Liver (tissue), 8 donors: ENCODE measurements at regions not wholly inside any gene's neighbourhood (a gene's known extent, or its start where the extent isn't known, plus 50 kb on each side); places are given as distances from the start of the nearest gene placed in this dataset.

Experiments
- DNase-seq: peaks from one replicate; pipeline ENCODE4 v3.0.0-alpha.2; 2017; ENCODE audit warnings: low spot score
- H3K27ac ChIP-seq, 2 donors: one replicate each; pipeline ENCODE4 v1.7.0; 2013; ENCODE audit warnings: inconsistent platforms in 2 of 2, low read length in 2 of 2, control low read depth in 1 of 2, low read depth in 1 of 2, mild to moderate bottlenecking in 1 of 2
- H3K27me3 ChIP-seq, 4 donors: one replicate each; pipeline versions ENCODE4 v1.6.1 to v1.7.0; 2013; ENCODE audit warnings: low read length in 3 of 4, inconsistent platforms in 1 of 4, mild to moderate bottlenecking in 1 of 4, moderate library complexity in 1 of 4; ENCODE audit not compliant: control insufficient read depth in 4 of 4, insufficient read depth in 4 of 4
- H3K36me3 ChIP-seq, 4 donors: one replicate each; pipeline versions ENCODE4 v1.6.1 to v1.7.0; 2013; ENCODE audit warnings: low read length in 3 of 4, mild to moderate bottlenecking in 3 of 4, low read depth in 1 of 4, moderate library complexity in 1 of 4; ENCODE audit not compliant: control insufficient read depth in 4 of 4, insufficient read depth in 3 of 4
- H3K4me1 ChIP-seq, 4 donors: one replicate each; pipeline versions ENCODE4 v1.6.1 to v1.7.0; 2013; ENCODE audit warnings: low read length in 3 of 4, mild to moderate bottlenecking in 3 of 4, moderate library complexity in 1 of 4; ENCODE audit not compliant: control insufficient read depth in 4 of 4, insufficient read depth in 4 of 4
- H3K4me3 ChIP-seq, 3 donors: one replicate each; pipeline versions ENCODE4 v1.6.1 to v1.7.0; 2013; ENCODE audit warnings: low read length in 3 of 3, control low read depth in 1 of 3, low read depth in 1 of 3, mild to moderate bottlenecking in 1 of 3
- H3K9ac ChIP-seq, 2 donors: one replicate each; pipeline ENCODE4 v1.7.0; 2013; ENCODE audit warnings: low read length in 2 of 2, mild to moderate bottlenecking in 2 of 2, moderate library complexity in 2 of 2, control low read depth in 1 of 2, low read depth in 1 of 2
- H3K9me3 ChIP-seq, 4 donors: one replicate each; pipeline versions ENCODE4 v1.6.1 to v1.7.0; 2013; ENCODE audit warnings: low read length in 3 of 4; ENCODE audit not compliant: control insufficient read depth in 4 of 4
- CTCF ChIP-seq: fragments of 150-350 bp; IDR thresholded peaks from 2 replicates; pipeline ENCODE4 v1.5.1; 2017; ENCODE audit warnings: improper control_type of control experiment, low read depth, low read length; ENCODE audit not compliant: missing input control
- EGR1 ChIP-seq, 2 donors: IDR thresholded peaks; 2 replicates each; pipeline ENCODE4 v1.6.1; 2016 to 2018; ENCODE audit warnings: antibody characterized with exemption in 2 of 2, low read depth in 2 of 2
- FOXA1 ChIP-seq: IDR thresholded peaks from 2 replicates; pipeline ENCODE4 v1.6.1; 2016; ENCODE audit warnings: antibody characterized with exemption
- FOXA2 ChIP-seq: IDR thresholded peaks from 2 replicates; pipeline ENCODE4 v1.6.1; 2016; ENCODE audit warnings: antibody characterized with exemption
- GABPA ChIP-seq, 2 donors: IDR thresholded peaks in 1 of 2; conservative IDR thresholded peaks in 1 of 2; 2 replicates each; pipeline ENCODE4 v1.6.1; 2016; ENCODE audit warnings: antibody characterized with exemption in 2 of 2, mild to moderate bottlenecking in 1 of 2, moderate library complexity in 1 of 2
- HNF4A ChIP-seq, 2 donors: conservative IDR thresholded peaks; 2 replicates each; pipeline ENCODE4 v1.6.1; 2016; ENCODE audit warnings: antibody characterized with exemption in 2 of 2, mild to moderate bottlenecking in 2 of 2
- NR2F2 ChIP-seq: IDR thresholded peaks from 2 replicates; pipeline ENCODE4 v1.6.1; 2016; ENCODE audit warnings: antibody characterized with exemption
- RAD21 ChIP-seq, 2 donors: IDR thresholded peaks; 2 replicates each; pipeline ENCODE4 v1.6.1; 2016; ENCODE audit warnings: antibody characterized with exemption in 2 of 2, mild to moderate bottlenecking in 2 of 2
- RXRA ChIP-seq, 2 donors: IDR thresholded peaks; 2 replicates each; pipeline ENCODE4 v1.6.1; 2017 to 2018; ENCODE audit warnings: antibody characterized with exemption in 2 of 2, mild to moderate bottlenecking in 1 of 2
- SP1 ChIP-seq: IDR thresholded peaks from 2 replicates; pipeline ENCODE4 v1.6.1; 2018; ENCODE audit warnings: antibody characterized with exemption, mild to moderate bottlenecking
- TAF1 ChIP-seq: conservative IDR thresholded peaks from 2 replicates; pipeline ENCODE4 v1.6.1; 2016; ENCODE audit warnings: antibody characterized with exemption, mild to moderate bottlenecking
- WGBS: extraction: QIAGEN DNeasy Blood & Tissue Kit; methylation state at CpG from one replicate; pipeline ENCODE4 v1.1.7; 2013; 5-methylcytosine and 5-hydroxymethylcytosine counted together
- TF ChIP-seq, protein P1 (sequence below): IDR thresholded peaks from 2 replicates; pipeline ENCODE4 v1.6.1; 2016; ENCODE audit warnings: antibody characterized with exemption
- TF ChIP-seq, protein P2 (sequence below): IDR thresholded peaks from 2 replicates; pipeline ENCODE4 v1.6.1; 2016; ENCODE audit warnings: antibody characterized with exemption
- TF ChIP-seq, protein P3 (sequence below): IDR thresholded peaks from 2 replicates; pipeline ENCODE4 v1.6.1; 2016; ENCODE audit warnings: antibody characterized with exemption, mild to moderate bottlenecking
- donor health status: healthy.
- donor health status: healthy.
- donor health status: healthy.
- donor health status: healthy.
- donor health status: healthy.

DNA sequence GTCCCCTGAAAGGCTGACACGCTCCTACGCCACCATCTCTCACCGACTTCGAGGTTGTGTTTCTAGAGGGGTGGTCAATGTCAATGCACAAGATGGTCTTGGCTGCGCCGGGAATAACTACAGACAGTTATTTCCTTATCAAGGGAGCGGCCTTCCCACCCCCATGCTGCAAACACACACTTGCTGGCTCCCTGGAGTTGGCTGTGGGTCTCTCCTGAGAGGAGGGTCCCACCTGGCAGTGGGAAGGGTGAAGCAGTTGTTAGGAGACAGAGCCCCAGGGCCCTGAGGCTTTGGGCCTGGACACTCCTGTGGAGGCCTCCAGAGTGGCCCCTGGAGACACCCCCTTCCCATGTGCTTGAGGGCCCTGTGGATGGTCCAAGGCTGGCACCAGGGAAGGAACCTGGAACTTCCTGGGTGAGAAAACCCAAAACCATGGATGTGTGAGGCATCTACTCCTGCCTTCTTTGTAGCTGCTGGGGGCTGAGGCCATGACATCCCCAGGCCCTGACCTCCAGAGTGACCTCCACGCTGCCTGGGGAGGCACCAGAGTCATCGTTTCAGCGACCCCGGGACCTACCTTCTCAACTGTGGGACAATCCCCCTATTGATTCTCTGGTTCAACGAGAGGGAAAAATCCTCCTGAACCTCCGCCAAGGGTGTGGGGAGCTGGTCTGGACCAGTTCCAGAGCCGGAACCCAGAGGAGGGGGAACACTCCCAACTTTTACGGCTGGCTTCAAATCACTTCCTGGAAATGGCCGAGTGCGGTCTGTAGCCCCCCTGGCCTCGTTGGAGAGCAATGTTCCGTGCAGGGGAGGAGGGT, 101.1 kb upstream of the COL5A1 start:
- H3K9me3 ChIP-seq: no peaks in the 10 kb centered on the region
- TF ChIP-seq RXRA (IDR thresholded peaks at IDR 0.05) (no peak), FOXA1 (no peak), EGR1 (IDR thresholded peaks at IDR 0.05; ENCODE audit: low read depth in 2 of 2) (no peak), HNF4A (conservative IDR thresholded peaks at IDR 0.05) (no peak), FOXA2 (no peak), NR2F2 (no peak), GABPA (IDR thresholded peaks at IDR 0.05 in 1 of 2, conservative IDR thresholded peaks at IDR 0.05 in 1 of 2) (no peak), RAD21 (IDR thresholded peaks at IDR 0.05) (no peak), SP1 (no peak)
- TF ChIP-seq, protein P1, sequence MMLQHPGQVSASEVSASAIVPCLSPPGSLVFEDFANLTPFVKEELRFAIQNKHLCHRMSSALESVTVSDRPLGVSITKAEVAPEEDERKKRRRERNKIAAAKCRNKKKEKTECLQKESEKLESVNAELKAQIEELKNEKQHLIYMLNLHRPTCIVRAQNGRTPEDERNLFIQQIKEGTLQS: no peak
- TF ChIP-seq, protein P2, sequence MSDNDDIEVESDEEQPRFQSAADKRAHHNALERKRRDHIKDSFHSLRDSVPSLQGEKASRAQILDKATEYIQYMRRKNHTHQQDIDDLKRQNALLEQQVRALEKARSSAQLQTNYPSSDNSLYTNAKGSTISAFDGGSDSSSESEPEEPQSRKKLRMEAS: no peak
- TF ChIP-seq, protein P3, sequence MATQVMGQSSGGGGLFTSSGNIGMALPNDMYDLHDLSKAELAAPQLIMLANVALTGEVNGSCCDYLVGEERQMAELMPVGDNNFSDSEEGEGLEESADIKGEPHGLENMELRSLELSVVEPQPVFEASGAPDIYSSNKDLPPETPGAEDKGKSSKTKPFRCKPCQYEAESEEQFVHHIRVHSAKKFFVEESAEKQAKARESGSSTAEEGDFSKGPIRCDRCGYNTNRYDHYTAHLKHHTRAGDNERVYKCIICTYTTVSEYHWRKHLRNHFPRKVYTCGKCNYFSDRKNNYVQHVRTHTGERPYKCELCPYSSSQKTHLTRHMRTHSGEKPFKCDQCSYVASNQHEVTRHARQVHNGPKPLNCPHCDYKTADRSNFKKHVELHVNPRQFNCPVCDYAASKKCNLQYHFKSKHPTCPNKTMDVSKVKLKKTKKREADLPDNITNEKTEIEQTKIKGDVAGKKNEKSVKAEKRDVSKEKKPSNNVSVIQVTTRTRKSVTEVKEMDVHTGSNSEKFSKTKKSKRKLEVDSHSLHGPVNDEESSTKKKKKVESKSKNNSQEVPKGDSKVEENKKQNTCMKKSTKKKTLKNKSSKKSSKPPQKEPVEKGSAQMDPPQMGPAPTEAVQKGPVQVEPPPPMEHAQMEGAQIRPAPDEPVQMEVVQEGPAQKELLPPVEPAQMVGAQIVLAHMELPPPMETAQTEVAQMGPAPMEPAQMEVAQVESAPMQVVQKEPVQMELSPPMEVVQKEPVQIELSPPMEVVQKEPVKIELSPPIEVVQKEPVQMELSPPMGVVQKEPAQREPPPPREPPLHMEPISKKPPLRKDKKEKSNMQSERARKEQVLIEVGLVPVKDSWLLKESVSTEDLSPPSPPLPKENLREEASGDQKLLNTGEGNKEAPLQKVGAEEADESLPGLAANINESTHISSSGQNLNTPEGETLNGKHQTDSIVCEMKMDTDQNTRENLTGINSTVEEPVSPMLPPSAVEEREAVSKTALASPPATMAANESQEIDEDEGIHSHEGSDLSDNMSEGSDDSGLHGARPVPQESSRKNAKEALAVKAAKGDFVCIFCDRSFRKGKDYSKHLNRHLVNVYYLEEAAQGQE: no peak
- 83% methylated on average over 19 of the region's 19 CpGs for whole genome bisulfite sequencing

DNA sequence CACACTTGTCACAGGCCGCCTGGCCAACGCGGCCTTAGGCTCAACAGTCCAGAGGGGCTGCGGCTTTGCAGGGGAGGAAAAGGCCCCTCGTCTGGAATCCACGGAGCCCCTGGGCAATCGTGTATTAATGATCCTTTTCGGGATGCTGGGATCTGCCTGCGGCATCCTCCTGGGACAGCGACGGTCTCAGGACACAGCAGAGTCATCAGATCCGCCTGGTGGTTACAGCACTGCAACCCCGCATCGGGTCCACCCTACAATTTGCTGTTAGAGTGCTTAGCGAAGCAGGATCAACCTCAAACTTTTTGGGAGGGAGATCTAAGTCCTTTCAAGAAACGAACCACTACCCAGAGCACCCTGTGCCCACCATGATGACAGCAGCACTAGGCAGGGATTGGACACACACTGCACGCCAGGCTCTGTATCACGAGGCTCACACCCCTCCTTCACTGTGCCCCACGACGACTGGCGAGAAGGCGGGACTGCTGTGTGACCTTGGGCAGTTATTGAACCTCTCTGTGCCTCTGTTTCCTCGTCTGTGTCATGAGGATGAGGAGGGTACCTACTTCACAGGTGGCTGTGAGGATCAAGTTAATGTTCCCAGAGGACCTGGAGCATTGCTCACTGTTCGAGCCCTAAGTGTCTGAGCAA, 100.4 kb upstream of the COL5A1 start:
- H3K9ac ChIP-seq: no peak overlapping the region
- 90% methylated on average over 24 of the region's 24 CpGs for WGBS

More for the DNA sequence above, 101.1 kb upstream of the COL5A1 start:
- no peak overlapping the region for H3K4me3 ChIP-seq
- no peak overlapping the region for H3K9ac ChIP-seq
- peaks cover 0 to 7% (median 0%) of the 10 kb centered on the region in 4 donors for H3K27me3 ChIP-seq
- H3K27ac ChIP-seq: no peak overlapping the region
- H3K36me3 ChIP-seq: no peaks in the 10 kb centered on the region
- H3K4me1 ChIP-seq: no peaks in the 10 kb centered on the region
- no peak for DNase-seq

More for the DNA sequence above, 100.4 kb upstream of the COL5A1 start:
- Histone ChIP-seq H3K27me3 (peaks cover 0 to 7% (median 0%) of the 10 kb centered on the region in 4 donors), H3K9me3 (no peaks in the 10 kb centered on the region), H3K36me3 (no peaks in the 10 kb centered on the region), H3K4me1 (no peaks in the 10 kb centered on the region), H3K27ac (no peak overlapping the region), H3K4me3 (no peak overlapping the region)
- DNase-seq: no peak
- TF ChIP-seq CTCF (no peak), FOXA2 (no peak), TAF1 (no peak)
- TF ChIP-seq, protein P1: no peak
